Caco-2 (cell line): ENCODE measurements at regions not wholly inside any gene's neighbourhood (a gene's known extent, or its start where the extent isn't known, plus 50 kb on each side); places are given as distances from the start of the nearest gene placed in this dataset.
"Not testable (repeated sequence)": the region's sequence is repeated elsewhere in the genome, so short reads cannot be mapped to it uniquely, and the experiment has no call there.

Source experiments
- BruUV-seq: library from RNA; stranded (reverse); fragments of 400-500 nt; replicated peaks from 2 replicates; lab custom pipeline; 2021; lab: Mats Ljungman, UMichigan
- CTCF ChIA-PET: fragments of 300-600 bp; sonication (Branson Sonifier 250); formaldehyde crosslinking; loops from one replicate; lab custom pipeline; 2022; ENCODE audit warnings: antibody characterized with exemption; lab: Charles Lee
- POLR2A ChIA-PET: fragments of 300-600 bp; sonication (Branson Sonifier 250); formaldehyde crosslinking; loops from one replicate; lab custom pipeline; 2022; ENCODE audit warnings: antibody characterized with exemption; lab: Charles Lee
- DNase-seq, 2 experiments: peaks; one replicate each; pipeline versions ENCODE4 v3.0.0 to v3.0.0-alpha.2; 2020 to 2022
- H3K27me3 ChIP-seq: replicated peaks from 2 replicates; pipeline ENCODE4 v1.6.0; 2011; ENCODE audit warnings: low read length; ENCODE audit not compliant: control insufficient read depth, insufficient read depth
- H3K36me3 ChIP-seq: 2 replicates; pipeline ENCODE4 v1.5.1; 2011; ENCODE audit warnings: low read length; ENCODE audit not compliant: control insufficient read depth, insufficient read depth
- H3K4me1 ChIP-seq: fragments of 250-450 bp; sonication (Bioruptor Pico); 2 replicates; pipeline ENCODE4 v1.5.1; 2020; ENCODE audit warnings: mild to moderate bottlenecking
- H3K4me3 ChIP-seq: 2 replicates; pipeline ENCODE4 v1.5.1; 2011; ENCODE audit warnings: low read depth, mild to moderate bottlenecking, control low read depth, low read length
- H3K9me3 ChIP-seq: fragments of 250-450 bp; sonication (Bioruptor Pico); 2 replicates; pipeline ENCODE4 v1.5.1; 2020; ENCODE audit warnings: mild to moderate bottlenecking, moderate library complexity
- H3K27ac Mint-ChIP-seq: one replicate; pipeline ENCODE4 v1.8.0; 2022; ENCODE audit warnings: mixed read lengths; ENCODE audit not compliant: unreplicated experiment
- H3K27me3 Mint-ChIP-seq: one replicate; pipeline ENCODE4 v1.8.0; 2022; ENCODE audit warnings: mixed read lengths; ENCODE audit not compliant: insufficient read depth, unreplicated experiment
- H3K36me3 Mint-ChIP-seq: one replicate; pipeline ENCODE4 v1.8.0; 2022; ENCODE audit warnings: mild to moderate bottlenecking, mixed read lengths; ENCODE audit not compliant: insufficient read depth, unreplicated experiment
- H3K4me1 Mint-ChIP-seq: one replicate; pipeline ENCODE4 v1.8.0; 2022; ENCODE audit warnings: low read depth, mixed read lengths; ENCODE audit not compliant: unreplicated experiment
- H3K4me3 Mint-ChIP-seq: one replicate; pipeline ENCODE4 v1.8.0; 2022; ENCODE audit warnings: mild to moderate bottlenecking, moderate library complexity, mixed read lengths; ENCODE audit not compliant: unreplicated experiment
- H3K9me3 Mint-ChIP-seq: one replicate; pipeline ENCODE4 v1.8.0; 2022; ENCODE audit warnings: mixed read lengths; ENCODE audit not compliant: unreplicated experiment
- CTCF ChIP-seq, 2 experiments: fragments of 200-600 bp in 1 of 2; IDR thresholded peaks; 1 replicate in 1 of 2; 2 replicates in 1 of 2; pipeline versions ENCODE4 v1.5.1 to v1.8.0; 2011 to 2022; ENCODE audit warnings: antibody characterized with exemption in 1 of 2, control low read depth in 1 of 2, inconsistent platforms in 1 of 2, low read depth in 1 of 2, low read length in 1 of 2, mild to moderate bottlenecking in 1 of 2, moderate library complexity in 1 of 2; ENCODE audit not compliant: insufficient read depth in 1 of 2, severe bottlenecking in 1 of 2, unreplicated experiment in 1 of 2
- intact Hi-C: fragments of 100-400 bp; cut with micrococcal nuclease; formaldehyde crosslinking; loops from one replicate; pipeline ENCODE4 v1.10.0; 2022; ENCODE audit not compliant: unreplicated experiment

- peaks cover 38% of the 10 kb centered on the region for H3K4me1 Mint-ChIP-seq
- not testable (repeated sequence) for H3K27me3 Mint-ChIP-seq, H3K36me3 ChIP-seq, H3K36me3 Mint-ChIP-seq, H3K27me3 ChIP-seq, H3K4me3 ChIP-seq, BruUV-seq, H3K4me1 ChIP-seq, H3K4me3 Mint-ChIP-seq, H3K9me3 ChIP-seq, H3K9me3 Mint-ChIP-seq
- peak; percentile 81 to 82 for DNase-seq
- POLR2A ChIA-PET = interaction anchor here (0.6 kb wide), 1 partner anchor 234 kb away, joined by 4 read pairs; no protein-coding TSS in a partner anchor
- H3K27ac Mint-ChIP-seq = peak overlapping the region; percentile 71
- peak; percentile 61 to 87 for TF ChIP-seq CTCF (IDR thresholded peaks at IDR 0.05; ENCODE audit: insufficient read depth in 1 of 2, low read depth in 1 of 2, low read length in 1 of 2, severe bottlenecking in 1 of 2, unreplicated experiment in 1 of 2)
- intact Hi-C loops = loop anchor here (1.0 kb wide), 2 partner anchors 138 to 239 kb away; no protein-coding TSS in a partner anchor
- CTCF ChIA-PET = interaction anchor here (0.6 to 1.6 kb wide), 9 partner anchors 19 to 339 kb away, joined by 3 to 16 read pairs (median 4); no protein-coding TSS in a partner anchor
Observed at GRCh38 chr12:9468998-9469397, 138.7 kb downstream of the KLRB1 start.

- H3K4me3 Mint-ChIP-seq, H3K9me3 ChIP-seq, H3K36me3 Mint-ChIP-seq, H3K27me3 ChIP-seq, H3K4me3 ChIP-seq, H3K4me1 ChIP-seq, intact Hi-C loops, DNase-seq, BruUV-seq, H3K27me3 Mint-ChIP-seq, H3K9me3 Mint-ChIP-seq, H3K36me3 ChIP-seq: not testable (repeated sequence)
- Mint-ChIP-seq H3K27ac (peak overlapping the region; percentile 71), H3K4me1 (peaks cover 33% of the 10 kb centered on the region)
- POLR2A ChIA-PET = interaction anchor here (0.6 kb wide), 1 partner anchor 235 kb away, joined by 4 read pairs; no protein-coding TSS in a partner anchor
- CTCF ChIA-PET = interaction anchor here (1.5 to 1.6 kb wide), 3 partner anchors 19 to 98 kb away, joined by 3 to 5 read pairs (median 3); no protein-coding TSS in a partner anchor
Observed at GRCh38 chr12:9468144-9468543, 139.6 kb downstream of the KLRB1 start.

- POLR2A ChIA-PET = no interaction called here
- no peak overlapping the region for H3K27ac Mint-ChIP-seq
- no TSS peak for BruUV-seq
- H3K4me3 Mint-ChIP-seq = no peak overlapping the region
- no peaks in the 10 kb centered on the region for H3K9me3 Mint-ChIP-seq
- H3K4me3 ChIP-seq = no peak overlapping the region
- no peaks in the 10 kb centered on the region for H3K36me3 ChIP-seq
- intact Hi-C loops = no loop called here
- CTCF ChIA-PET = no interaction called here
- no peaks in the 10 kb centered on the region for H3K9me3 ChIP-seq
- no peak for DNase-seq
- H3K27me3 Mint-ChIP-seq = no peaks in the 10 kb centered on the region
- H3K36me3 Mint-ChIP-seq = no peaks in the 10 kb centered on the region
- H3K4me1 ChIP-seq = 0 out of 2 replicates have a peak, but pooled peaks cover 5% of the 10 kb centered on the region
- H3K4me1 Mint-ChIP-seq = peaks cover 15% of the 10 kb centered on the region
- no peak for TF ChIP-seq CTCF (IDR thresholded peaks at IDR 0.05; ENCODE audit: insufficient read depth in 1 of 2, low read depth in 1 of 2, low read length in 1 of 2, severe bottlenecking in 1 of 2, unreplicated experiment in 1 of 2)
- no peaks in the 10 kb centered on the region for H3K27me3 ChIP-seq
Observed at GRCh38 chr12:9464408-9464807, 143.3 kb downstream of the KLRB1 start.

- H3K4me1 Mint-ChIP-seq, H3K27ac Mint-ChIP-seq, H3K36me3 Mint-ChIP-seq, H3K9me3 Mint-ChIP-seq, DNase-seq, H3K27me3 Mint-ChIP-seq, H3K4me3 ChIP-seq, H3K4me1 ChIP-seq, intact Hi-C loops, POLR2A ChIA-PET, BruUV-seq, CTCF ChIA-PET, H3K4me3 Mint-ChIP-seq, H3K27me3 ChIP-seq, H3K9me3 ChIP-seq, H3K36me3 ChIP-seq: not testable (repeated sequence)
Observed at GRCh38 chr12:9455516-9455915, 152.2 kb downstream of the KLRB1 start.

GRCh38 chr12:9454021-9454420, 153.7 kb downstream of the KLRB1 start:
- intact Hi-C loops, H3K9me3 ChIP-seq, H3K36me3 ChIP-seq, CTCF ChIA-PET, H3K4me1 ChIP-seq, H3K27me3 ChIP-seq, H3K27me3 Mint-ChIP-seq, H3K4me3 ChIP-seq, BruUV-seq, H3K36me3 Mint-ChIP-seq, DNase-seq, H3K9me3 Mint-ChIP-seq, POLR2A ChIA-PET, H3K27ac Mint-ChIP-seq, H3K4me3 Mint-ChIP-seq: not testable (repeated sequence)
- H3K4me1 Mint-ChIP-seq = peaks cover 14% of the 10 kb centered on the region
